ENCODE measurements at regions not wholly inside any gene's neighbourhood (a gene's known extent, or its start where the extent isn't known, plus 50 kb on each side); places are given as distances from the start of the nearest gene placed in this dataset.

GRCh38 chr4:119937746-119938145, 128.9 kb downstream of the MAD2L1 start:
- Histone ChIP-seq H3K27me3 (replicated peaks in 1 of 2; ENCODE audit: control insufficient read depth in 2 of 2, insufficient read depth in 2 of 2, low read length in 1 of 2) (no peaks in the 10 kb centered on the region; a peak in 1 of 4 replicates), H3K79me2 (ENCODE audit: control insufficient read depth, insufficient read depth, low read length) (no peaks in the 10 kb centered on the region), H3K27ac (ENCODE audit: control insufficient read depth, insufficient read depth) (no peak overlapping the region), H3K9ac (ENCODE audit: control insufficient read depth, insufficient read depth, low read length) (no peak overlapping the region), H3K4me3 (no peak overlapping the region), H3K4me2 (ENCODE audit: control insufficient read depth, insufficient read depth) (no peak overlapping the region), H4K20me1 (ENCODE audit: control insufficient read depth, insufficient read depth) (no peaks in the 10 kb centered on the region), H3K36me3 (ENCODE audit: control insufficient read depth in 2 of 2, insufficient read depth in 2 of 2, low read length in 1 of 2) (no peaks in the 10 kb centered on the region), H3K4me1 (ENCODE audit: control insufficient read depth, insufficient read depth, low read length) (no peaks in the 10 kb centered on the region), H2AFZ (ENCODE audit: control insufficient read depth, low read depth, low read length) (no peak overlapping the region), H3K9me3 (replicated peaks; ENCODE audit: control insufficient read depth, insufficient read depth, low read length) (no peaks in the 10 kb centered on the region)
- in situ Hi-C loops (cut with MboI): no loop called here
- BruUV-seq (replicated peaks): no TSS peak
- ChIA-PET RAD21 (ENCODE audit: unreplicated experiment) (no interaction called here), CTCF (no interaction called here), POLR2A (no interaction called here), SMC1A (ENCODE audit: uncharacterized antibody, unreplicated experiment) (no interaction called here)
- DNase-seq (ENCODE audit: low read depth, low spot score): no peak
- ATAC-seq: no peak
- FAIRE-seq: no peak
- intact Hi-C loops (cut with micrococcal nuclease; ENCODE audit: unreplicated experiment): no loop called here
- TF ChIP-seq IRF3 (IDR thresholded peaks at IDR 0.05) (no peak), ZNF24 (IDR thresholded peaks at IDR 0.05) (no peak), POU2F2 (IDR thresholded peaks at IDR 0.05; ENCODE audit: borderline replicate concordance, low read depth, low read length) (no peak), MYC (IDR thresholded peaks at IDR 0.05; ENCODE audit: insufficient read depth, insufficient read length, insufficient replicate concordance, low read length, severe bottlenecking) (no peak), SUPT20H (IDR thresholded peaks at IDR 0.05; ENCODE audit: borderline replicate concordance, control insufficient read depth, low read depth, low read length) (no peak), JUNB (IDR thresholded peaks at IDR 0.05) (no peak), LARP7 (IDR thresholded peaks at IDR 0.05) (no peak), USF1 (IDR thresholded peaks at IDR 0.05; ENCODE audit: borderline replicate concordance, extremely low read length, insufficient read depth, low read depth, low read length) (no peak), POLR2A (IDR thresholded peaks at IDR 0.05; ENCODE audit: low read depth, low read length) (no peak), GATAD2B (conservative IDR thresholded peaks at IDR 0.05; ENCODE audit: low read depth) (no peak), CUX1 (IDR thresholded peaks at IDR 0.05; ENCODE audit: insufficient replicate concordance, low read depth, low read length) (no peak), RELA (IDR thresholded peaks at IDR 0.05; ENCODE audit: borderline replicate concordance, partially characterized antibody) (no peak), SKIL (IDR thresholded peaks at IDR 0.05; ENCODE audit: low read depth, poor library complexity, severe bottlenecking) (no peak), YBX1 (IDR thresholded peaks at IDR 0.05) (no peak), GABPA (IDR thresholded peaks at IDR 0.05; ENCODE audit: low read depth) (no peak)

Measured in GM12878 (cell line).